Amniotic epithelial cell (primary cell): ENCODE measurements at regions not wholly inside any gene's neighbourhood (a gene's known extent, or its start where the extent isn't known, plus 50 kb on each side); places are given as distances from the start of the nearest gene placed in this dataset.
A peak's percentile ranks its signal among the peaks of the same experiment; 100 is the strongest.

Source experiments
- DNase-seq: peaks from one replicate; pipeline ENCODE4 v3.0.0-alpha.2; 2010; ENCODE audit warnings: low read depth

- DNase-seq: no peak
Measured at GRCh38 chr7:41832941-41833340, 130.1 kb upstream of the INHBA start.

- DNase-seq: no peak
Measured at GRCh38 chr7:41830271-41830670, 127.4 kb upstream of the INHBA start.

- no peak for DNase-seq
Measured at GRCh38 chr7:41828911-41829310, 126.0 kb upstream of the INHBA start.

DNA sequence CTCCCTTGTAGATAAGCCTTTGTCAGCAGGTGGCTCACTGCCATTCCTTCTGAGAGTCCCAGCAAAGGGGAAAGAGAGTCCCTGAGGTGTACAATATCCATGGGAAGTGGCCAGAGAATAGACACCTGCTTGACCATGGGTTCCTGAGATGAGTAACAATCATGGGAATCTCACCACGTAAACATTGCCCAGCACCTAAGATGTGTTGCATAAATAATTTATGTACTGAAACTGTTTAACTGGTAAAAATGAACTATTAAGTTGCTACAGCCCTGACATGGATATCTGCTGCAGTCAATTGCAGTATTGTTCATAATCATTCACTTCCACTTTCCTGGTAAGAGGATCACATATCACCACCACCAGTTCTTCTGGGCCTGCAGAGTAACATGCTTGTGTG, 123.8 kb upstream of the INHBA start:
- no peak for DNase-seq

DNA sequence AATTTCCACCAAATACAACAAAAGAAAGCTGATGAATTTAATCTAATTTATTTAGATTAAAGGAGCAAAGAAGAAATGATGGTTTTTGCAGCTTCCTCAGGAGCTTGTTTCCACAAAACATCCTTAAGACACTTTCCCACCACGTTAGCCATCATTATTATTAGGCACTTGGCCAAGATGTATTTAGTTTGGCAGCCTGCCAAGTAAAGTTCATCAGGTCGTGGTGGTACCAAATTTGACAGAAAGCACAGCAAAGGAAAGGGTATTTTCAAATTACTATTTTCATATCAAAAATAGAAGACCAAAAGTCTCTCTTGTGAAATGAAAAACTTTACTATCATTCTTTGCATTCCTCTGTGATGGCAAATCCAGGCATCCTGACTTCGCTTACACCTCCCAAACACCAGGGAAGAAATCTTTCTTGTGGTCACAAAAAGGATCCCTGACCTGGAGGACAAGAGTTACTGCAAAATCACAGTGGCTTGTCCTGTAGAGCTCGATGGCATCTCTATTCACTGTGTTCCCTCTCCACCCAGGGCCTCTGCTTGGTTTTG, 123.1 kb upstream of the INHBA start:
- DNase-seq: peak; percentile 22

GRCh38 chr7:41824284-41824683, 121.4 kb upstream of the INHBA start:
- peak; percentile 45 for DNase-seq

GRCh38 chr7:41822259-41822817, 119.4 kb upstream of the INHBA start:
- DNase-seq: no peak

DNA sequence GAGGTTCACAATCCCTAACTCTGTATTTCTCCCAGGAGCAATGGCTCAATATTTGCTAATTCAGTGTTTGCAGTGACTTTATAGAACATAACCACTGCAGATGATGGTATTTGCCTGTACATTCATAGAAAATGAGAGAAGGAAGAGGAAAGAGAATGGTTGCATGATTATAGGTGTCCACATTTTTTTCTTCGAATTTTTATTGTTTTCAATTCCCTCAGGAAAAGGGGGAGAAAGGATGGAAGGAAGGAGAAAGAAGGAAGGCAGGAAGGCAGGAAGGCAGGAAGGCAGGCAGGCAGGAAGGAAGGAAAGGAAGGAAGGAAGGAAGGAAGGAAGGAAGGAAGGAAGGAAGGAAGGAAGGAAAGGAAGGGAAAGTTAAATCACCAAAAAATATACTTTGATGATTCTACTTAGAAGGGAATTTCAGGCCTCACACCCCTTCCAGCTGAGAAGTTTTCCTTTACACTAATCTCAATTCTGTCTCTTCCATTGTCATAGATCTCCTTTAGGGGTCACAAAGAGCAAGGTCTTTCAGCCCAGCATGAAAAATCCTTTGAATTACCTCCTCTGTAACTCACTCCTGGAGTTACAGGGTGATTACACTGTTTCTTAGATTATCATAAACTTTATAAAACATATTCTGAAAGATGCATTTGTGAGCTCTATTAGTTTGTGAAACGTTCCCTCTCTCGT, 118.8 kb upstream of the INHBA start:
- DNase-seq: no peak

DNA sequence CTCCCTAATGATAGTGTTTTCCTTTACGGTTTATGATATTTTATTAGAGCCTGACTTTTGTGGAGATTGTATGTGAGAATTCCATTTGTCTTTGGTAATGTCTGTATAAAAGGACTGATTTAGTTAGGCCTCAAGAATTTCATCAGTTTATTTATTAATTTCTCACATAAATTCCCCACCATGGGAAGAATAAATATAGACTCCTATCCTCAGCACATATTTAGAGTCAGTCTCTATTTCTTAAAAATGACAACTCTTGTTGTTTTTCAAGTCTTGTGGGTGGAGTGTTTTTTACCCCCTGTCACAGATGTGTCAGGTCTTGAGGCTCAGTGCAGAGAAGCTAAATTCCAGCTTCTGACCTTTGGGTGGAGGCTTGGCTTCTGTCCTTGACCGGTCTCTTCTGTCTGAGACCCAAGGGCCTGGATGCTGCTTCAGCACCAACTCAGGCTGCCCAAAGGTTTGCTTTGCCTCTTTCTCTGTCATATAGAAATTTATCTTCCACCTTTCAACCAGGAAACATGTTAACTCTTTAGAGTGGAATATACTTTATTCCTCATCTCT, 117.3 kb upstream of the INHBA start:
- no peak for DNase-seq

DNA sequence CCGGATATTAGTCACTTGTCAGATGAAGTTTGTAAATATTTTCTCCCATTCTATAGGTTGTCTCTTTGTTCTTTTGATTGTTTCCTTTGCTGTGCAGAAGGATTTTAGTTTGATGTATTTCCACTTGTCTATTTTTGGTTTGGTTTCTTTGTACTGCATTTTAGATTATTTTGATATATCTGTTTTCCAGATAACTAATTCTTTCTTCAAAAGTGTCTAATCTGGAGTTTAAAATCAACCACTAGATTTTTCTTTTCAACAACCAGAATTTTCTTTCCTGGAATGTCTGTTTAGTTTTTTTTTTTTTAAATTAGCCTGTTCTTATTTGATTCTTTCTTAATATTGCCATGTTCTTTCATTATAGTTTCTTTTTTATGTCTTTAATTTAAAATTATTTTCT, 116.8 kb upstream of the INHBA start:
- no peak for DNase-seq

DNA sequence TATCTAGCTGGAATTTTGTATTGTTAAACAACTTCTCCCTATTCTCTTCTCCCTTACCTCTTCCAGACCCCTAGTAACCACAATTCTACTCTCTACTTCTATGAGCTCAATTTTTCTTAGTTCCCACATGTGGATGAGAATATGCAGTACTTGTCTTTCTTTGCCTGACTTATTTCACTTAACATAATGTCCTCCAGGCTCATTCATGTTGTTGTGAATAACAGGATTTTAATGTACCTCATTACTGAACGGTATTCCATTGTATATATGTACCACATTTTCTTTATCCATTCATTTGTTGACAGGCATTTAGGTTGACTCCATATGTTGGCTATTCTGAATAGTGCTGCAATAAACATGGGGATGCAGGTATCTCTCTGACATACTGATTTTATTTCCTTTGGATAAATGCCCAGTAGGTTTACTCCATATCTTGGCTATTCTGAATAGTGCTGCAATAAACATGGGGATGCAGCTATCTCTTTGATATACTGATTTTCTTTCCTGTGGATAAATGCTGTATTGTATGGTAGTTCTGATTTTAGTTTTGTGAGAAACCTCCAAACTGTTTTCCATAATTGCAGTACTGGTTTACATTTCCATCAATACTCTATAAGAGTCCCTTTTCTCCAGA, 116.0 kb upstream of the INHBA start:
- DNase-seq: no peak

DNA sequence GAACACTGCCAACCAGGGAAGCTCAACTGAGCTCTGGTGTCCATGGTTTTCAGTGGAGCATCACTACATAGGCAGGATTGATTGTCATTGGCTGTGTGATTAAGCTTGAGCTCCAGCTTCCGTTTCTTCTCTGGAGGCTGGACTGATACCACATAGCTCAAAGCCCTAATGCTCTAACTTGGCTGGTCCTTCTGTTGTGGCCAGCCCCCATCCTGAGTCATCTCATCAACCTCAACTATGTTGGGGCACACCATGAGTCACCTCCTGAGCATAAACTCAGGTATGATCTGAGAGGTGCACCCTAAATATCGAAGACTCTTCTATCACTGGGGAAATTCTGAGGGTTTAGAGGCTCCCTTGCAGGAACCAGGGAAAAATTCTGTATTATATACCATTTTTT, 114.5 kb upstream of the INHBA start:
- peak; percentile 75 for DNase-seq

DNA sequence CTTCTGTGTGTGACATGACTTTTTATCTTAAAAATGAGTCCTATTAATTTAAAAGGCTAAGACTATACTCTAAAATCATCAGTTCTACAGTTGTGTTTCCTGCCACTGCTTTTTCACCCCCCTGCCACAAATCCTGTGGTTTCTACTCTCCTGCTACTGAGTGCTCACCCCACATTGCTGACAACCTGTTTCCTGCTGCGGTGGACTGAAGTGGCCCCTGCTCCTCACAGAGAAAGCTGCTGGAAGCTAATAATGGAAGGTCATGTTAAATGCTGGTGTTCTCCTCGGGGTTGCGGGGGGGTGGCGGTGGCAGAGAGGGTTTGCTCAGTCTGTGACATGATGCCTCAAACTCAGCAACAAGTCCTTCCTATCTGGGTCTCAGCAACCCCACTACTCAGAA, 113.2 kb upstream of the INHBA start:
- no peak for DNase-seq

DNA sequence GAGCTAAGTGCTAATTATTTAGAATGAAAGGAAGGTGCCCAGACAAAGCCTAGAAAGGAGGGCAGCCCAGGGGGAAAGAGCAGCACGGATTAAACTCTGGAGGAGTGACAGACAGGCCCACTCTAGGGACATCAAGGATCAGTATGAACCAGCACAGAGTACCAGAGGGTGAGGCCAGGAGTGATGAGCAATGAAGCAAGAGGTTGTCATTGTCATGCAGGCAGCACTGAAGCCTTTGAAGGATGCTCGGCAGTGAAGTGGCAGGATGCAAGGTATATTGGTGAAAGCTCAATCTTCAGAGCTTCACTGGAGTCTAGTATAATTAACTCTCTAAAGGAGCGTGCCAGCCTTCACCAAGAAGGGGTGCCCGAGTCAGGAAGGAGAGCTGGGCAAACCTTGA, 112.0 kb upstream of the INHBA start:
- DNase-seq: no peak

DNA sequence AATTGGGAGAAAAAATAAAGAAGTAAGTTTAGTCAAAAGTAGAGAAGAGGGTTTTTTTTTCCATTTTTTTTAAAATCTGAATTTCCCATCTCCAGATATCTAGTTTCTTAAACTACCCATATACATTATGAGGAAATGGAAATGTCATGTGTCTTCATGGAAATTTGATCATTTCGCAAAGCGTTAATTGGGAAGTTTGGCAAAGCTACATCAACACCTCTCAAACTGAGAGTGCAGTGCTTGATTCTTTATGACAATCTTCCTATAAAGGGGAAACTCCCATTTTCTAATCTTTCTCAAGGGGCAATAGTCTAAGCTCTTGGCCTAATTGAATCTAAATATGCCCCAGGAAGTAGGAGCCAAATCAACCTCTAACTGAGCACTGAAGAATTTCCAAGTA, 110.4 kb upstream of the INHBA start:
- DNase-seq: no peak

- no peak for DNase-seq
Measured at GRCh38 chr7:41811941-41812340, 109.1 kb upstream of the INHBA start.

DNA sequence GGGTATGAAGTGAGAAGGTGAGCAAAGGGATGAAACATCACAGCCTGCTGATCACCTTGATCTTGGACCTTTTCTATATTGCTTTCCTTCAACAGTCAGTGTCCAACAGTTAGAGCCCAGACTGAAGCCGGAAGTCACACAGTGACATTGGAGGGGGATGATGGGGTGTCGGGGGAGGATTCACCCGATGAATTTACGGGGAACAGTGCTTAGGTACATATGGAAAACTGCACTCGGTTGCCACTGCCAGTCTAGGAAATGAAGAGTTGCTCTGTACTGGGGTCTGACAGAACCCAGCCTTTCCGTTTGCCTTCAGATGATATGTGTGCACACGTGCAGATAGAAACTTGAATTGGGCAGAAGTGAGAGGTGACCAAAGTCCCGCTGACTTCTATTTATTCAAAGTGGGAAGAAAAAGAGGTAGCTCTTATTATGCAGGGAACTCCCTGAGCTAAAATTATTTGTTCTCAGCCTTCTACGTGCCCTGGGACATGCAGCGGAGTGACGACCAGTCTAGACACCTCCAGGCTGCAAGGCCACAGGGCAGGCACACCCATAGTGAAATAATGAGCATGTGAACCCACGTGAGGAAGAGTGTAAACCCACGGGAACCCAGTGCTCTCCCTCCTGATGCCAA, 107.2 kb upstream of the INHBA start:
- no peak for DNase-seq

DNA sequence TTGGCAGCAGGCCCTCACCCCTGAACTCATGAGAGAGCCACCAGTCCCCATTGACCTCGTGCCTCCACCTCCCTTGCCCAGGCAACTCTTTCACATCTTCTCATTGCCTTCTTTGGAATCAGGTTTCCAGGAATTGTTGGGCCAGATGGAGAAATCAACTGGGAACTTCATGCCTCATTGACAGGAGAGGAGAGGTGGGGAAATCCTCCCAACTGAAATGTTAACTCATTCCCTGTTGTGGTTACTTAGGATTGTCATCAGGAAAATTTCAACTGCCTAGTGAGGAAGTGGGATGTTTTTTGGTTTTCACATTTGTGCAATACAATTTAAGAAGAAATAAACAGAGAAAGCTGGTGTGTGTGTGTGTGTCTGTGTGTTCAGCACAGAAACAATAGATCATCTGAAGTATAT, 106.6 kb upstream of the INHBA start:
- peak; percentile 96 for DNase-seq

GRCh38 chr7:41809116-41809515, 106.2 kb upstream of the INHBA start:
- peak; percentile 70 for DNase-seq

DNA sequence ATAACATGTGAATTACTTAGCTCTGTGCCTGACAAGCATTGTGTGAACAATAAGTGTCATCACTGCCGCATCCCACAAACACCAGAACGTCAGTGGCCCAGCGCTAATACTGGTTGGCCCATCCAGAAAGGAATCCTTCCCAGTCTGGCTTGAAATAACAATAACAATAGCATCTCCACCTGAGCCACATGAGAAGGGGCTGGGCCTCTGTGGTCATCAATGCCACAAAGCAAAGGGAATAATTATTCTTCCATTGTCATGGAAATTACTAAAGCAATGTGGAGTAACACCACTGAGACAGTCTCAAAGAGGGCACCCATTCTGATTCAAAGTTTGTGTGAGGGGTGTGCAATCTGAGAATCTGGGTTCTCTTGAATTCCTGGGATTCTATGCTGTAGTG, 105.7 kb upstream of the INHBA start:
- no peak for DNase-seq

DNA sequence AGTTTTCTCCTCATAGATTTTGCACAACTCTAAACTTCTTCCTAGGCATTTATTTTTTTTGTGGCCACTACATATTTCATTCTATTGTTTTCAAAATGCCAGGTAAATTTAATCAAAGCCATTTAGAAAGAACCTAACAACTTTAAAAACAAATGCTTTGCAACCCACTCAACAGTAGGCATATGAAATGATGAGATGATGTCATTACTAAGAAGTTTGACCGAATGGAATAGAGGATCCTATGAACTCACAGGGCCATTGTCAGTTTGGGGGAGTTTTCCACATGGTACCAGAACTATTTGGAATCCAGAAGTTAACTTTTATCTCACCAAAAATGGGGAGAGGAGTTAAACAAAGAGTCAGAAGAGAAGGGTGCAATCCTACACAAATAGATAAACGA, 100.7 kb upstream of the INHBA start:
- no peak for DNase-seq

DNA sequence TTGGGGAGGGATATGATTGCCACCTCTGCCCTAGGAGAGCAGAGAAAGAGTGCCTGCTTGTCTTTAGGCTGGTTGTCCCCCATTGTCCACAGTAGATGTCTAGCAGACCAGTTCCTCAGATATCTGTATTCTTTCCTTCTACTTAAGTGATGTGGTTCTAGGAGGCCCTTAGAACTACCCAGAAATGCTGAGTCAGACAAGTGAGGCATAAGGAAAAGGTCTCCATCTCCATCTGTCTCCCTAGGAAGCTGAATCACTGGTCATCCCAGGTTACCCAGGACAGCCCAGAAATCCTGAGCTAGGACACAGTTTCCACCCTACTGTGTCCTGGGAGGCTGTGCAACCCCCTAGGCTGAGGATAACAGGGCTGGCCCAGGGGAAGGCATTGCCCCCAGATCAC, 93.4 kb upstream of the INHBA start:
- peak; percentile 52 for DNase-seq
